NCI-H2196 treated with DMSO at 0.1 percent for 48 hours (cell line): ENCODE measurements at regions not wholly inside any gene's neighbourhood (a gene's known extent, or its start where the extent isn't known, plus 50 kb on each side); places are given as distances from the start of the nearest gene placed in this dataset.

Source experiments
- DNase-seq: peaks from one replicate; lab custom pipeline; 2025; ENCODE audit not compliant: unreplicated experiment; lab: John Stamatoyannopoulos, UW

- no peak for DNase-seq
Measured at GRCh38 chr1:221900678-221901077, 158.8 kb upstream of the DUSP10 start.

- DNase-seq = no peak
Measured at GRCh38 chr1:221897321-221897721, 155.4 kb upstream of the DUSP10 start.

- no peak for DNase-seq
Measured at GRCh38 chr1:221892301-221892830, 150.5 kb upstream of the DUSP10 start.

GRCh38 chr1:221891708-221892107 lies 149.8 kb upstream of the DUSP10 start:
- no peak for DNase-seq

- no peak for DNase-seq
Measured at GRCh38 chr1:221888801-221889200, 146.9 kb upstream of the DUSP10 start.

- no peak for DNase-seq
Measured at GRCh38 chr1:221888218-221888617, 146.3 kb upstream of the DUSP10 start.

GRCh38 chr1:221887758-221888157 lies 145.9 kb upstream of the DUSP10 start:
- DNase-seq = no peak

GRCh38 chr1:221887415-221887746 lies 145.5 kb upstream of the DUSP10 start:
- no peak for DNase-seq

- no peak for DNase-seq
Measured at GRCh38 chr1:221886743-221887414, 145.0 kb upstream of the DUSP10 start.

- DNase-seq = no peak
Measured at GRCh38 chr1:221886311-221886710, 144.4 kb upstream of the DUSP10 start.

- no peak for DNase-seq
Measured at GRCh38 chr1:221884821-221885220, 142.9 kb upstream of the DUSP10 start.

- no peak for DNase-seq
Measured at GRCh38 chr1:221881805-221882581, 140.1 kb upstream of the DUSP10 start.

GRCh38 chr1:221880182-221880581 lies 138.3 kb upstream of the DUSP10 start:
- DNase-seq = no peak

GRCh38 chr1:221878134-221878533 lies 136.2 kb upstream of the DUSP10 start:
- no peak for DNase-seq

GRCh38 chr1:221877311-221877710 lies 135.4 kb upstream of the DUSP10 start:
- DNase-seq = no peak

- no peak for DNase-seq
Measured at GRCh38 chr1:221875004-221875330, 133.1 kb upstream of the DUSP10 start.

GRCh38 chr1:221874285-221875003 lies 132.6 kb upstream of the DUSP10 start:
- DNase-seq = no peak

- no peak for DNase-seq
Measured at GRCh38 chr1:221873673-221874072, 131.8 kb upstream of the DUSP10 start.

GRCh38 chr1:221871056-221871455 lies 129.2 kb upstream of the DUSP10 start:
- no peak for DNase-seq

GRCh38 chr1:221869779-221870178 lies 127.9 kb upstream of the DUSP10 start:
- DNase-seq = no peak

GRCh38 chr1:221868593-221869303 lies 126.9 kb upstream of the DUSP10 start:
- no peak for DNase-seq
